SIG-M5 treated with dmso at 0.1 percent for 504 hours (cell line): ENCODE measurements at regions not wholly inside any gene's neighbourhood (a gene's known extent, or its start where the extent isn't known, plus 50 kb on each side); places are given as distances from the start of the nearest gene placed in this dataset.

ENCODE experiments used
- DNase-seq: peaks from one replicate; lab custom pipeline; 2025; ENCODE audit not compliant: unreplicated experiment; lab: John Stamatoyannopoulos, UW

- no peak for DNase-seq
These were observed 150.9 kb downstream of the TBX5 start for GRCh38 chr12:114254998-114255397.

GRCh38 chr12:114253976-114254778 is 151.8 kb downstream of the TBX5 start:
- DNase-seq = no peak

- DNase-seq = no peak
These were observed 157.4 kb downstream of the TBX5 start for GRCh38 chr12:114248527-114248926.

GRCh38 chr12:114245555-114245954 is 160.4 kb downstream of the TBX5 start:
- no peak for DNase-seq

- DNase-seq = no peak
These were observed 163.9 kb downstream of the TBX5 start for GRCh38 chr12:114241973-114242434.

GRCh38 chr12:114240288-114240687 is 165.7 kb downstream of the TBX5 start:
- DNase-seq = no peak

GRCh38 chr12:114238808-114239207 is 167.1 kb downstream of the TBX5 start:
- DNase-seq = no peak

GRCh38 chr12:114237230-114237629 is 168.7 kb downstream of the TBX5 start:
- DNase-seq = no peak

- no peak for DNase-seq
These were observed 173.8 kb downstream of the TBX5 start for GRCh38 chr12:114232187-114232586.

- no peak for DNase-seq
These were observed 176.8 kb downstream of the TBX5 start for GRCh38 chr12:114229150-114229549.

GRCh38 chr12:114226241-114226928 is 179.6 kb downstream of the TBX5 start:
- no peak for DNase-seq

GRCh38 chr12:114221957-114222630 is 183.8 kb downstream of the TBX5 start:
- DNase-seq = no peak

- DNase-seq = no peak
These were observed 184.7 kb downstream of the TBX5 start for GRCh38 chr12:114221136-114221833.

- no peak for DNase-seq
These were observed 185.6 kb downstream of the TBX5 start for GRCh38 chr12:114220311-114220710.

- no peak for DNase-seq
These were observed 187.8 kb downstream of the TBX5 start for GRCh38 chr12:114218136-114218535.

- no peak for DNase-seq
These were observed 190.2 kb downstream of the TBX5 start for GRCh38 chr12:114215746-114216145.

- DNase-seq = no peak
These were observed 192.8 kb downstream of the TBX5 start for GRCh38 chr12:114213055-114213581.

GRCh38 chr12:114209861-114210260 is 196.1 kb downstream of the TBX5 start:
- no peak for DNase-seq

- no peak for DNase-seq
These were observed 199.4 kb downstream of the TBX5 start for GRCh38 chr12:114206525-114206924.

GRCh38 chr12:114201794-114202193 is 204.2 kb downstream of the TBX5 start:
- no peak for DNase-seq

- DNase-seq = no peak
These were observed 211.0 kb downstream of the TBX5 start for GRCh38 chr12:114194956-114195355.
